ENCODE measurements at regions not wholly inside any gene's neighbourhood (a gene's known extent, or its start where the extent isn't known, plus 50 kb on each side); places are given as distances from the start of the nearest gene placed in this dataset.
"Not testable (repeated sequence)": the region's sequence is repeated elsewhere in the genome, so short reads cannot be mapped to it uniquely, and the experiment has no call there.

DNA sequence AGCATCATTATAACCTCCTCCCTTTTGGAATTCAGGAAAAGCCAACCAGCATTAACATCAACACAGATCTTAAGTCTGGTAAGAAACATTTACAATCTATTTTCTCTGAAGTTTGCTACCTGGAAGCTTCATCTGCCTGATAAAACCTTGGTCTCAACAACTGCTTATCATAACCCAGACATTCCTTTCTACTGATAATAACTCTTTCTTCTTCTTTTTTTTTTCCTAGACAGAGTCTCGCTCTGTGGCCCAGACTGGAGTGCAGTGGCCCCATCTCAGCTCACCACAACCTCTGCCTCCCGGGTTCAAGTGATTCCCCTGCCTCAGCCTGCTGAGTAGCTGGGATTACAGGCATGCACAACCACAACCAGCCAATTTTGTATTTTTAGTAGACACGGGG is 534.6 kb downstream of the KCNJ18 start:
- TF ChIP-seq, protein P1, sequence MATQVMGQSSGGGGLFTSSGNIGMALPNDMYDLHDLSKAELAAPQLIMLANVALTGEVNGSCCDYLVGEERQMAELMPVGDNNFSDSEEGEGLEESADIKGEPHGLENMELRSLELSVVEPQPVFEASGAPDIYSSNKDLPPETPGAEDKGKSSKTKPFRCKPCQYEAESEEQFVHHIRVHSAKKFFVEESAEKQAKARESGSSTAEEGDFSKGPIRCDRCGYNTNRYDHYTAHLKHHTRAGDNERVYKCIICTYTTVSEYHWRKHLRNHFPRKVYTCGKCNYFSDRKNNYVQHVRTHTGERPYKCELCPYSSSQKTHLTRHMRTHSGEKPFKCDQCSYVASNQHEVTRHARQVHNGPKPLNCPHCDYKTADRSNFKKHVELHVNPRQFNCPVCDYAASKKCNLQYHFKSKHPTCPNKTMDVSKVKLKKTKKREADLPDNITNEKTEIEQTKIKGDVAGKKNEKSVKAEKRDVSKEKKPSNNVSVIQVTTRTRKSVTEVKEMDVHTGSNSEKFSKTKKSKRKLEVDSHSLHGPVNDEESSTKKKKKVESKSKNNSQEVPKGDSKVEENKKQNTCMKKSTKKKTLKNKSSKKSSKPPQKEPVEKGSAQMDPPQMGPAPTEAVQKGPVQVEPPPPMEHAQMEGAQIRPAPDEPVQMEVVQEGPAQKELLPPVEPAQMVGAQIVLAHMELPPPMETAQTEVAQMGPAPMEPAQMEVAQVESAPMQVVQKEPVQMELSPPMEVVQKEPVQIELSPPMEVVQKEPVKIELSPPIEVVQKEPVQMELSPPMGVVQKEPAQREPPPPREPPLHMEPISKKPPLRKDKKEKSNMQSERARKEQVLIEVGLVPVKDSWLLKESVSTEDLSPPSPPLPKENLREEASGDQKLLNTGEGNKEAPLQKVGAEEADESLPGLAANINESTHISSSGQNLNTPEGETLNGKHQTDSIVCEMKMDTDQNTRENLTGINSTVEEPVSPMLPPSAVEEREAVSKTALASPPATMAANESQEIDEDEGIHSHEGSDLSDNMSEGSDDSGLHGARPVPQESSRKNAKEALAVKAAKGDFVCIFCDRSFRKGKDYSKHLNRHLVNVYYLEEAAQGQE (IDR thresholded peaks at IDR 0.05; ENCODE audit: low read depth), result not testable (repeated sequence)
- not testable (repeated sequence) for TF ChIP-seq POLR2AphosphoS5 (IDR thresholded peaks at IDR 0.05; ENCODE audit: low read depth, low read length); CTCF (IDR thresholded peaks at IDR 0.05 in 2 of 3, conservative IDR thresholded peaks at IDR 0.05 in 1 of 3; ENCODE audit: borderline replicate concordance in 1 of 3, insufficient read depth in 1 of 3, low read depth in 2 of 3, low read length in 2 of 3); POLR2A (IDR thresholded peaks at IDR 0.05; ENCODE audit: borderline replicate concordance, extremely low read depth, insufficient read depth, insufficient read length)

Data from HCT116 (cell line).